GM12878 (cell line): ENCODE measurements at regions not wholly inside any gene's neighbourhood (a gene's known extent, or its start where the extent isn't known, plus 50 kb on each side); places are given as distances from the start of the nearest gene placed in this dataset.

ENCODE experiments used
- ATAC-seq: fragments of 200-7000 bp; cut with Tn5 transposase; 3 replicates; pipeline ENCODE4 v1.9.1; 2020; ENCODE audit warnings: mild to moderate bottlenecking, moderate library complexity
- BruUV-seq: library from RNA; stranded (reverse); fragments of 400-500 nt; replicated peaks from 2 replicates; lab custom pipeline; 2021; lab: Mats Ljungman, UMichigan
- CTCF ChIA-PET: fragments of 300-600 bp; sonication (Branson Sonifier 250); formaldehyde crosslinking; extraction: SDS; loops from one replicate; lab custom pipeline; 2021; ENCODE audit warnings: inconsistent platforms; lab: Yijun Ruan, JAX
- POLR2A ChIA-PET: fragments of 350-600 bp; formaldehyde crosslinking; extraction: SDS; loops from one replicate; lab custom pipeline; 2021; ENCODE audit warnings: inconsistent platforms; lab: Charles Lee
- RAD21 ChIA-PET: fragments of 300-600 bp; sonication (Branson Sonifier 250); formaldehyde crosslinking; loops from one replicate; lab custom pipeline; 2023; ENCODE audit warnings: antibody characterized with exemption; ENCODE audit not compliant: unreplicated experiment; lab: Charles Lee
- SMC1A ChIA-PET: fragments of 300-600 bp; sonication (Branson Sonifier 250); formaldehyde crosslinking; loops from one replicate; lab custom pipeline; 2023; ENCODE audit not compliant: unreplicated experiment, uncharacterized antibody; lab: Charles Lee
- DNase-seq: peaks from one replicate; pipeline ENCODE4 v3.0.0-alpha.2; 2011; ENCODE audit warnings: low read depth, low spot score
- FAIRE-seq: peaks from 3 replicates; lab custom pipeline; 2011; peaks lifted over from hg19 to GRCh38; lab: Jason Lieb, UNC
- H2AFZ ChIP-seq: 2 replicates; pipeline ENCODE4 v1.6.0; 2011; ENCODE audit warnings: low read depth, low read length, control low read depth; ENCODE audit not compliant: control insufficient read depth
- H3K27ac ChIP-seq: 2 replicates; pipeline ENCODE4 v1.5.1; 2011; ENCODE audit warnings: control low read depth; ENCODE audit not compliant: control insufficient read depth, insufficient read depth
- H3K27me3 ChIP-seq, 2 experiments: replicated peaks in 1 of 2; 2 replicates each; pipeline versions ENCODE4 v1.6.0 to v1.6.1; 2011; ENCODE audit warnings: low read length in 1 of 2; ENCODE audit not compliant: control insufficient read depth in 2 of 2, insufficient read depth in 2 of 2
- H3K36me3 ChIP-seq, 2 experiments: 2 replicates each; pipeline ENCODE4 v1.5.1; 2011; ENCODE audit warnings: low read length in 1 of 2; ENCODE audit not compliant: control insufficient read depth in 2 of 2, insufficient read depth in 2 of 2
- H3K4me1 ChIP-seq: 2 replicates; pipeline ENCODE4 v1.6.1; 2011; ENCODE audit warnings: mild to moderate bottlenecking, low read length, moderate library complexity, mixed read lengths; ENCODE audit not compliant: control insufficient read depth, insufficient read depth
- H3K4me2 ChIP-seq: 2 replicates; pipeline ENCODE4 v1.6.0; 2011; ENCODE audit warnings: control low read depth; ENCODE audit not compliant: control insufficient read depth, insufficient read depth
- H3K4me3 ChIP-seq: fragments of 200-600 bp; sonication (generic); 2 replicates; pipeline ENCODE4 v1.5.1; 2016
- H3K79me2 ChIP-seq: 2 replicates; pipeline ENCODE4 v1.6.0; 2011; ENCODE audit warnings: low read length; ENCODE audit not compliant: control insufficient read depth, insufficient read depth
- H3K9ac ChIP-seq: 2 replicates; pipeline ENCODE4 v1.8.0; 2011; ENCODE audit warnings: low read length, control low read depth, mixed read lengths; ENCODE audit not compliant: control insufficient read depth, insufficient read depth
- H3K9me3 ChIP-seq: replicated peaks from 3 replicates; pipeline ENCODE4 v1.5.1; 2011; ENCODE audit warnings: mild to moderate bottlenecking, low read length; ENCODE audit not compliant: control insufficient read depth, insufficient read depth
- H4K20me1 ChIP-seq: 2 replicates; pipeline ENCODE4 v1.6.0; 2011; ENCODE audit not compliant: control insufficient read depth, insufficient read depth
- ASH2L ChIP-seq: fragments of 300-600, 200-600 bp; sonication (generic); IDR thresholded peaks from 2 replicates; pipeline ENCODE4 v1.6.1; 2017; ENCODE audit warnings: low read depth, mild to moderate bottlenecking, borderline replicate concordance
- CREM ChIP-seq: IDR thresholded peaks from 2 replicates; pipeline ENCODE4 v1.6.1; 2014; ENCODE audit warnings: antibody characterized with exemption, low read depth
- HCFC1 ChIP-seq: fragments of 150-350 bp; IDR thresholded peaks from 2 replicates; pipeline ENCODE4 v1.6.1; 2014; ENCODE audit warnings: low read length
- IKZF2 ChIP-seq, 2 experiments: fragments of 450-650 bp; IDR thresholded peaks; 2 replicates each; pipeline ENCODE4 v1.6.1; 2017; ENCODE audit warnings: mild to moderate bottlenecking in 2 of 2, moderate library complexity in 2 of 2
- PBX3 ChIP-seq: IDR thresholded peaks from 2 replicates; pipeline ENCODE4 v1.6.1; 2011; ENCODE audit warnings: mild to moderate bottlenecking, low read depth, low read length, moderate library complexity; ENCODE audit not compliant: insufficient replicate concordance
- TBL1XR1 ChIP-seq: IDR thresholded peaks from 2 replicates; pipeline ENCODE4 v1.6.1; 2012; ENCODE audit warnings: low read depth, low read length, improper control_type of control experiment
- TCF7 ChIP-seq: IDR thresholded peaks from 2 replicates; pipeline ENCODE4 v1.6.1; 2014; ENCODE audit warnings: antibody characterized with exemption, borderline replicate concordance
- ZBTB11 ChIP-seq: fragments of 450-650 bp; formaldehyde crosslinking; IDR thresholded peaks from 2 replicates; pipeline ENCODE4 v1.5.0; 2022; ENCODE audit warnings: mild to moderate bottlenecking, missing genetic modification characterization
- WGBS: methylation state at CpG from one replicate; pipeline ENCODE4 v1.1.6; 2016; ENCODE audit warnings: low lambda C conversion rate; ENCODE audit not compliant: insufficient replicate concordance, insufficient coverage; ENCODE audit errors: missing lambda C conversion rate; 5-methylcytosine and 5-hydroxymethylcytosine counted together
- in situ Hi-C: fragments of 300-500 bp; cut with MboI; formaldehyde crosslinking; loops from 9 replicates; pipeline ENCODE4 v1.14.3; 2018; ENCODE audit warnings: mixed read lengths
- intact Hi-C: fragments of 100-400 bp; cut with micrococcal nuclease; formaldehyde crosslinking; loops from one replicate; pipeline ENCODE4 v1.14.2; 2022; ENCODE audit not compliant: unreplicated experiment

GRCh38 chr11:116176484-116177005 lies 596.2 kb downstream of the BUD13 start:
- Histone ChIP-seq H3K9me3 (no peaks in the 10 kb centered on the region), H3K4me1 (no peaks in the 10 kb centered on the region; the same call in 1 of the 2 replicates), H2AFZ (no peak overlapping the region), H3K9ac (no peak overlapping the region), H3K27ac (no peak overlapping the region), H3K4me3 (no peak overlapping the region), H3K4me2 (no peak overlapping the region), H3K27me3 (no peaks in the 10 kb centered on the region), H3K36me3 (no peaks in the 10 kb centered on the region), H4K20me1 (no peaks in the 10 kb centered on the region), H3K79me2 (no peaks in the 10 kb centered on the region)
- ATAC-seq (no peak; the same call in 2 of the 3 replicates), DNase-seq (no peak), FAIRE-seq (no peak)
- ChIA-PET RAD21 (no interaction called here), POLR2A (no interaction called here), CTCF (interaction anchor here (1.1 kb wide), 1 partner anchor 34 kb away, joined by 3 read pairs; no protein-coding TSS in a partner anchor), SMC1A (interaction anchor here (1.0 kb wide), 1 partner anchor 9 kb away, joined by 4 read pairs; no protein-coding TSS in a partner anchor)
- TF ChIP-seq TCF7 (no peak), HCFC1 (no peak), CREM (no peak), PBX3 (no peak), ASH2L (no peak), IKZF2 (IDR thresholded peaks at IDR 0.05) (no peak), ZBTB11 (no peak), TBL1XR1 (no peak)
- intact Hi-C loops: no loop called here
- WGBS: 22% methylated on average over 6 of the region's 6 CpGs
- BruUV-seq: no TSS peak
- in situ Hi-C loops: no loop called here
